Retinal pigment epithelial cell (primary cell): ENCODE measurements at regions not wholly inside any gene's neighbourhood (a gene's known extent, or its start where the extent isn't known, plus 50 kb on each side); places are given as distances from the start of the nearest gene placed in this dataset.
A peak's percentile ranks its signal among the peaks of the same experiment; 100 is the strongest.

Experiments
- DNase-seq: peaks from one replicate; pipeline ENCODE4 v3.0.0-alpha.2; 2010; ENCODE audit warnings: low read depth
- H3K4me3 ChIP-seq: 2 replicates; pipeline ENCODE4 v1.5.1; 2011; ENCODE audit warnings: mild to moderate bottlenecking, low read length, control low read depth, moderate library complexity
- TF ChIP-seq, protein P1 (sequence below): conservative IDR thresholded peaks from 2 replicates; pipeline ENCODE4 v1.5.1; 2011; ENCODE audit warnings: low read depth, low read length, control low read depth, inconsistent platforms

DNA sequence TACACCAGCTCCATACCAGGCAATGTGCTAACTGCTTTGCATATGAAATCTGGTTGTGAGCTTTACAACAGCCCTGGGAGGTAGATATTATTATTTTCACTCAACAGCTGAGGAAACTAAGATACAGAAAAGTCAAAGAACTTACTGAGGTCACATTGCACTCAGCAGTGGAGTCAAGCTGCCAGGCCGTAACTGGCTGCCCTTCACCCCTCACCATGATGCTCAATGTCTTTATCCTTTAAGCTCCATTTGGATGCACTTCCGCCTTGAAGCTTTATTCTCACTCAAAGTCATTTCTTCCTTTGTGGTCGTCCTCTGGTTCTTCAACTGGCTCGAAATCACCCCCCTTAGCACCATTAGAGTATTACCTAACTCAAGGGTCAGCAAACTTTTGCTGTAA, 81.7 kb upstream of the RALGPS2 start:
- TF ChIP-seq, protein P1, sequence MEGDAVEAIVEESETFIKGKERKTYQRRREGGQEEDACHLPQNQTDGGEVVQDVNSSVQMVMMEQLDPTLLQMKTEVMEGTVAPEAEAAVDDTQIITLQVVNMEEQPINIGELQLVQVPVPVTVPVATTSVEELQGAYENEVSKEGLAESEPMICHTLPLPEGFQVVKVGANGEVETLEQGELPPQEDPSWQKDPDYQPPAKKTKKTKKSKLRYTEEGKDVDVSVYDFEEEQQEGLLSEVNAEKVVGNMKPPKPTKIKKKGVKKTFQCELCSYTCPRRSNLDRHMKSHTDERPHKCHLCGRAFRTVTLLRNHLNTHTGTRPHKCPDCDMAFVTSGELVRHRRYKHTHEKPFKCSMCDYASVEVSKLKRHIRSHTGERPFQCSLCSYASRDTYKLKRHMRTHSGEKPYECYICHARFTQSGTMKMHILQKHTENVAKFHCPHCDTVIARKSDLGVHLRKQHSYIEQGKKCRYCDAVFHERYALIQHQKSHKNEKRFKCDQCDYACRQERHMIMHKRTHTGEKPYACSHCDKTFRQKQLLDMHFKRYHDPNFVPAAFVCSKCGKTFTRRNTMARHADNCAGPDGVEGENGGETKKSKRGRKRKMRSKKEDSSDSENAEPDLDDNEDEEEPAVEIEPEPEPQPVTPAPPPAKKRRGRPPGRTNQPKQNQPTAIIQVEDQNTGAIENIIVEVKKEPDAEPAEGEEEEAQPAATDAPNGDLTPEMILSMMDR: no peak
- DNase-seq: no peak
- no peak overlapping the region for H3K4me3 ChIP-seq

DNA sequence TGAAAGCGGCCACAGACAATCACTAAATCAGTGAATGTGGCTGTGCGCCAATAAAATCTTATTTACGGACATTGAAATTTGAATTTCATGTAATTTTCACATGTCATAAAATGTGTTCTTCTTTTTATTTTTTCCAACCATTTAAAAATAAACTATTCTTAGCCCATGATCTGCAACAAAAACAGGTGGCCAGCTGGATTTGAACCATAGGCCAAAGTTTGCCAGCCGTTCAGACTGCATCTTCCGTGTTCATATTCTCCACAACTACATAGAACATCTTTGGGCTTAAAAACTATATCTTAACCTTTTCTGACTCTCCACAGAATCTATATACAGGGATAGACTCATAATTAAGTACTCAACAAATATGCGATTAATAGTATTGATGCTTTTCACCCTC, 81.2 kb upstream of the RALGPS2 start:
- no peak for DNase-seq
- no peak overlapping the region for H3K4me3 ChIP-seq
- TF ChIP-seq, protein P1: no peak

DNA sequence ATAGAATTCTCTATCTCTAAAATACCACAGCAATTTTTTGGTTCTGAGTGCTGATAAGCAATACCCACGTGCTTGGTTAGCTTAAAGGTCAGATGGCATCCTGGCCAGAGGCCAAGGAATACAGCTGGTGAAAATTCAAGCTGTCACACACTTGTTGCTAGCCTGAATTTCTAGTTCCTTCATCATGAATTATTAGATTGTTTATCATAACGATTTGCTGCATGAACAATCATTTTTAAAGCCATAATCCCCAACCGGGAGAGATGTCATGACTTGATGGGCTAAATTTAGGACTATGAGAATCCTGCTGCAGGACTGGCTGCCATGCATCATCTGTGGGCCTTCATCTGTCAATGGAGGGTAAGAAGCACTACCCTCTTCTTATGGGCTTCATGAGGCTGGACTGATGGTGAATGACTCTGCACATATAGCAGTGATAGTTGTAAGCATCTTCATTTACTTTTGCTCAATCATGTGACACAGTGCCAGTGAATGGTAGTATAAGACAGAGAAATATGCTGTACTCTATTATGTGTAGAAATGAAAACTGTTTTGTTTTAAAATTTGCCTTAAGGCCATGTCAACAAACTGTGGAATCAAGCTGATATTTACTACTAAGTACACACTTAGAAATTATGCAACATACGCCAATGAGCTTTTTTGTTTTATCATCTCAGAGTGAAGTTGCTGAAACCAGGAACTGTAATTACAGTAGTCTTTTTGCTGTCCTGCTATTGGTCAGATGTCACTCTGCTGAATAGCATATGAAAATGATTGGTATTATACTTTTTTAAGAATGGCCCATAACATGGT, 80.5 kb upstream of the RALGPS2 start:
- TF ChIP-seq, protein P1: no peak
- no peak overlapping the region for H3K4me3 ChIP-seq
- peak; percentile 52 for DNase-seq

DNA sequence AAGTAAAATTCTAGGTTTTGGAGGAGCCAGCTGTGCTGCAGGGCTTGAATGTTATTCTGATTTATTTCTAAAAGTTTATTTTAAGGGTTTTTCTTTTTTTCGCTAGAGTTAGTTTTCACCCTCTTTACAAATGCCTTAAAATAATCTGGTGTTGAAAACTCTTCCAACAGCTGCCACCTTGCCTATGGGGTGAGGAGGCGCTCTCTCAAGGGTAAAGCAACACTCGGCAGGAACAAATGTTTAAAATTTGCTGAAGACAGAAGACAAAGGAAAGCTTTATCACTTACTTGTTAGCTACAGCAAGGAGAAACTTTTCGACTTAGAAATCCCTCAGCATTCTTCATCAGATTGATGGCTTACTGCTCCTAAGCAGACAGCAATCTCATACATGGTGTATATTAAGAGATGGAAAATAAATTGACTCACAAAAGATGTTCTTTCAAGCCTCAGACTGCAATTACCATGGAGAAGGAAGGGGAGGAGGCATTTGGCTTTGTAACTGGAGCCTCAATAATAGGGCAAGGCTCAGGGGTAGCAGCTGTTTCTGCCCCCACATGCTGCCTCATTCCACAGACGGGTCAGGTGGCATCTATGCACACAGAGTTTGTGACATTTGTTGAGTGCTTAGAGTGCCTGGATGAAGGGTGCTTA, 79.8 kb upstream of the RALGPS2 start:
- H3K4me3 ChIP-seq: no peak overlapping the region
- DNase-seq: no peak
- TF ChIP-seq, protein P1: no peak

DNA sequence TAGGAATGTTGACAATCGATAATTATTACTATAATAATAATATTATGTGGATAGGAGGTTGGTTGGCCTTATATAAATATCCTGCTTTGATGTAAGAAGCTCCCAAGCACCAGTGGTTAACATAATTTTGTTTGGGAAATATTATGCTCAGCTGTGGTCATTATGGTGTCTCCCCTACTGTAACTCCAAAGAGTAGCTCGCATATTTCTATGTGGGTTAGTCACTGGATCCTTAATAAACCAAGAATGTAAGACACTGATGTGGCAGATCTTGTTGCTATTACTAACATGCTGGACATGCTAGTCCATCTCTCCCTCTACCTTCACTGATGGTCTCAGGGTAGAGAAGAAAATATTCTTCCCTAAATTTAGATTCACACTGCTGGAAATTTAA, 79.2 kb upstream of the RALGPS2 start:
- no peak for DNase-seq
- TF ChIP-seq, protein P1: no peak
- no peak overlapping the region for H3K4me3 ChIP-seq

DNA sequence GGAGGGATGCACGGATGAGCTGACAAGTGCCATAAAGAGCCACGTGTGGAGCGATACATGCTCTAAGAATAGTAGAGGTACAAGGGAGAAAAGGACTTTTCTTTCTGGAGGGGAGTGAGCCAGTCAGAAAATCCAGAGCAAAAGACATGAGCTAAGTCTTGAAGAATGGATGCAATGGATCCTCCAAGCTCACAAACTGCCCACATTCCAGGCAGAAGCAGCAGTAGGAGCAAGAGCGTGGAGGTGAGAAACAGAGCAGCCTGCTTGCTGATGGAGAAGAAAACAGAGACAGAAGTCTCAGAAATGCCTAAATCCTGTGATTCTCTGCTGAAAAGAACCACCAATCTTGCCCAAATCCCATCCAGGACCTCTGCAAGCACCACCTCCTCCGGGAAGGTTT, 78.2 kb upstream of the RALGPS2 start:
- H3K4me3 ChIP-seq: no peak overlapping the region
- TF ChIP-seq, protein P1: no peak
- DNase-seq: no peak

DNA sequence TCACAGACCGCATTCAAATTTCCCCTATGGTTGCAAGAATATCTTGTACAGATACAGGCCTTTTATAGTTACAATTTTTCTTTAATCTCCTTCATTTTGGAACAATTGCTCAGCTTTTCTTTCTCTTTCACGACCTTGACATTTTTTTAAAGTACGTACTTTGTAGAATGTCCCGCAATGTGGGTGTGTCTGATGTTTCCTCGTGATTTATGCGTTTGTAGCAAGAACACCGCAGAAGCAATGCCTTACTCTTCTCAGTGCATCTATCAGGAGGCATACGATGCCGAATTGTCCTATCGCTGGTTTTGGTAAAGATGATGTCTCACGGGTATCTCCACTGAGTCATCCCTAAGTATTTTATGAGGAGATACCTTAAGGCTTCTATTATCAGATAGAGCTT, 76.9 kb upstream of the RALGPS2 start:
- H3K4me3 ChIP-seq: no peak overlapping the region
- TF ChIP-seq, protein P1: no peak
- no peak for DNase-seq
